LNCaP clone FGC (cell line): ENCODE measurements at regions not wholly inside any gene's neighbourhood (a gene's known extent, or its start where the extent isn't known, plus 50 kb on each side); places are given as distances from the start of the nearest gene placed in this dataset.
A peak's percentile ranks its signal among the peaks of the same experiment; 100 is the strongest.

ENCODE experiments used
- DNase-seq: peaks from one replicate; pipeline ENCODE4 v3.0.0-alpha.2; 2011; ENCODE audit warnings: low read depth
- H3K4me3 ChIP-seq: 2 replicates; pipeline ENCODE4 v1.5.1; 2011; ENCODE audit warnings: mild to moderate bottlenecking, low read depth, low read length, control low read depth
- CTCF ChIP-seq: IDR thresholded peaks from 2 replicates; pipeline ENCODE4 v1.5.1; 2012; ENCODE audit warnings: mild to moderate bottlenecking; ENCODE audit not compliant: control insufficient read depth, insufficient read depth; ENCODE audit errors: extremely low read depth

GRCh38 chr5:160507221-160507721 is 85.6 kb downstream of the PTTG1 start:
- no peak for DNase-seq
- TF ChIP-seq CTCF = no peak
- H3K4me3 ChIP-seq = no peak overlapping the region

GRCh38 chr5:160508780-160509361 is 87.2 kb downstream of the PTTG1 start:
- H3K4me3 ChIP-seq = no peak overlapping the region
- peak; percentile 93 for TF ChIP-seq CTCF
- DNase-seq = peak; percentile 35

GRCh38 chr5:160511280-160511929 is 89.8 kb downstream of the PTTG1 start:
- DNase-seq = no peak
- TF ChIP-seq CTCF = no peak
- no peak overlapping the region for H3K4me3 ChIP-seq
